ENCODE measurements at regions not wholly inside any gene's neighbourhood (a gene's known extent, or its start where the extent isn't known, plus 50 kb on each side); places are given as distances from the start of the nearest gene placed in this dataset.

DNA sequence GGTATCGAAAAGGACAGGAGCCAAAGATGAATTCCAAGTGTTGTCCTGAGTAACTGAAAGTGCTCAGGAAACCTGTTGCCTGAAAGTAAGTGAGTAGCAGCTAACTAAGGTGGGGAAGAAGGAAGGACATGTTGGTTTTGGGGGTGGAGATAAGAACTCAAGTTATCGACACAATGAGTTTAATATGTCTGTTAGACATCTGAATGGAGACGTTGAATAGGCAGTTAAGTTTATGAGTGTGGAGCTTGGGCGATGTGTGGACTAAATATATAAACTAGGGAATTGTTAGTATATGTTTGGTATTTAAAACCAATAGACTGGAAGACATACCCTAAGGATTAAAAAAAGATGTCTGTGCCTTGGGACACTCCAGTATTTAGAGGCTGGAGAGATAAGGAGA is 82.7 kb upstream of the ASIC2 start:
- Mint-ChIP-seq H3K27me3 (peaks cover 6% of the 10 kb centered on the region), H3K36me3 (ENCODE audit: low read depth) (no peaks in the 10 kb centered on the region), H3K4me1 (no peaks in the 10 kb centered on the region), H3K4me3 (no peak overlapping the region), H3K9me3 (no peaks in the 10 kb centered on the region), H3K27ac (no peak overlapping the region)
- no peak for TF ChIP-seq CTCF (IDR thresholded peaks at IDR 0.05)
- ATAC-seq (ENCODE audit: low read depth) (no peak), DNase-seq (no peak)
- intact Hi-C loops (cut with micrococcal nuclease), result no loop called here
- POLR2A ChIA-PET, result no interaction called here
- CTCF ChIA-PET, result interaction anchor here (0.7 kb wide), 1 partner anchor 1122 kb away, joined by 3 read pairs; no protein-coding TSS in a partner anchor

DNA sequence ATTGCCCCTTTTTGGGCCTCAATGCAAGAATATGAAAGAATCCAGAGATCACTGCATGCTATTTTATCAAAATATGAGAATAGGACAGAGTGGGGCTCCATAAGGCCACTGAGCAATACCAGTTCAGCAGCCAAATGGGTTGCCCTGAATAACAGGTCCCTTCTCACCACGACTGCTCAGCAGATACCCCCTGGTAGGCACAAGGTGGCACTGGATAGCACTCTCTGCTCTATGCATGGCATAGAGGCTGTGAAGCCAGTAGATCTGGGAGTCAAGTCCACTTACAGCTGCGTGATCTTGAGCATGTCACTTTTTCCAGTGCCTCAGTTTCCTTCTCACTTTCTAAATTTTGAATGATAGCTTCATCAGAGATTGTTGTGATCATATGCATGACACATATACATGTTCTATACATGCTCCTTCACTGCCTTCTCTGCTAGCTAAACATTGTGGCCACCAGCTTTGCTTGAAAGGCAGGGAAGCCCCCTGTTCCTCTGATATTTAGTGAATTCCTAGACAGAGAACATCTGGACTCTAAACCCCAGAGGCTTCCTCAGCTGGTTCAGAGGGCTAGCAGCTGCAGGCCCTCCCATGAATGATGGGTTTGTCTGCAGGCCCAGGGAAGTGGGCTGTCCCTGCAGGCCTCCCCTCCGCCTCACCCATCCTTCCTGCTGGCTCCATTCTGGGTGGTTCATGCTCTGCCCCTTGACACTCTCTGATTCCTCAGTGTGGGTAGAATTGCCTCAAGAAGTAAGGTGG is 84.9 kb upstream of the ASIC2 start:
- no peak for DNase-seq
- Mint-ChIP-seq H3K9me3 (no peaks in the 10 kb centered on the region), H3K4me3 (no peak overlapping the region), H3K4me1 (no peaks in the 10 kb centered on the region), H3K27me3 (peaks cover 3% of the 10 kb centered on the region), H3K27ac (no peak overlapping the region), H3K36me3 (ENCODE audit: low read depth) (no peaks in the 10 kb centered on the region)
- no peak for TF ChIP-seq CTCF (IDR thresholded peaks at IDR 0.05)
- ATAC-seq (ENCODE audit: low read depth), result no peak
- CTCF ChIA-PET, result no interaction called here
- POLR2A ChIA-PET, result no interaction called here
- intact Hi-C loops (cut with micrococcal nuclease), result no loop called here

GRCh38 chr17:33381201-33381600 is 88.1 kb upstream of the ASIC2 start:
- H3K36me3 Mint-ChIP-seq (ENCODE audit: low read depth), result no peaks in the 10 kb centered on the region
- no peak for DNase-seq
- H3K27me3 Mint-ChIP-seq, result peaks cover 5% of the 10 kb centered on the region
- no peak for ATAC-seq (ENCODE audit: low read depth)
- no peak overlapping the region for H3K4me3 Mint-ChIP-seq
- intact Hi-C loops (cut with micrococcal nuclease), result no loop called here
- no peaks in the 10 kb centered on the region for H3K9me3 Mint-ChIP-seq
- ChIA-PET CTCF (no interaction called here), POLR2A (no interaction called here)
- no peak for TF ChIP-seq CTCF (IDR thresholded peaks at IDR 0.05)
- no peaks in the 10 kb centered on the region for H3K4me1 Mint-ChIP-seq
- no peak overlapping the region for H3K27ac Mint-ChIP-seq

DNA sequence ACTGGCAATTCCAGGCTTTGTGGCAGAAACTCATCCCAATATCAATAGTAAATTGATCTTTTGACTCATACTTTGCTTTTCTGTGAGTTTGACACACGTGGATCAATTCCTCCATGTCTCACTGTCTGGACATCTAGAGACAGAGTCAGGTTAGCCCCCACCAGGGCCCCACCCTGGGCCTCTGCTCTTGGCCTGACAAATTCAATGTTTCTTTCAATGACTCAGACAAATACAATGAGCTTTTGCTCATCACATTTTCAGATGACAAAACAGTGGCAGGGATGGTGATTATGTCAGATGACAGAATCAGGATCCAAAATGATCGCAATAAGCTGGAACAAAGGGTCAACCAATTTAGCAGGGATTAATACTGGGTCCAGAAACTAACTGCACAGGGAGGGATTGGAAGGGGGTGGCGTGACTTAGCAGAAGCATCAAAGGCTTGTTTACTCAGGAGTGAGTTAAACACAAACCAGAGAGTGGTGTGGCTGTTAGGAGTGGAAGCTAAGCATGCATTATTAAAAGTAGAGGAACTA is 90.5 kb upstream of the ASIC2 start:
- H3K4me1 Mint-ChIP-seq, result no peaks in the 10 kb centered on the region
- H3K9me3 Mint-ChIP-seq, result no peaks in the 10 kb centered on the region

GRCh38 chr17:33385133-33385532 is 92.0 kb upstream of the ASIC2 start:
- no peaks in the 10 kb centered on the region for H3K36me3 Mint-ChIP-seq (ENCODE audit: low read depth)
- no peaks in the 10 kb centered on the region for H3K4me1 Mint-ChIP-seq
- no peaks in the 10 kb centered on the region for H3K9me3 Mint-ChIP-seq
- no peak for DNase-seq
- no peak for ATAC-seq (ENCODE audit: low read depth)
- H3K27ac Mint-ChIP-seq, result no peak overlapping the region
- H3K27me3 Mint-ChIP-seq, result peaks cover 2% of the 10 kb centered on the region
- POLR2A ChIA-PET, result no interaction called here
- no peak overlapping the region for H3K4me3 Mint-ChIP-seq
- CTCF ChIA-PET, result no interaction called here
- intact Hi-C loops (cut with micrococcal nuclease), result no loop called here
- no peak for TF ChIP-seq CTCF (IDR thresholded peaks at IDR 0.05)

More for the DNA sequence above, 90.5 kb upstream of the ASIC2 start:
- ChIA-PET CTCF (no interaction called here), POLR2A (no interaction called here)
- DNase-seq (no peak), ATAC-seq (ENCODE audit: low read depth) (no peak)
- Mint-ChIP-seq H3K27ac (no peak overlapping the region), H3K27me3 (peaks cover 2% of the 10 kb centered on the region), H3K36me3 (ENCODE audit: low read depth) (no peaks in the 10 kb centered on the region), H3K4me3 (no peak overlapping the region)
- intact Hi-C loops (cut with micrococcal nuclease), result no loop called here
- TF ChIP-seq CTCF (IDR thresholded peaks at IDR 0.05), result no peak

All from activated B cell treated with CpG ODN at 0.5 μM for 24 hours (primary cell).